Hematopoietic multipotent progenitor cell (in vitro differentiated cells): ENCODE measurements at regions not wholly inside any gene's neighbourhood (a gene's known extent, or its start where the extent isn't known, plus 50 kb on each side); places are given as distances from the start of the nearest gene placed in this dataset.

ENCODE experiments used
- DNase-seq, 3 donors: peaks; one replicate each; pipeline ENCODE4 v3.0.0-alpha.2; 2011 to 2015; ENCODE audit warnings: low read depth in 2 of 3, low spot score in 2 of 3

DNA sequence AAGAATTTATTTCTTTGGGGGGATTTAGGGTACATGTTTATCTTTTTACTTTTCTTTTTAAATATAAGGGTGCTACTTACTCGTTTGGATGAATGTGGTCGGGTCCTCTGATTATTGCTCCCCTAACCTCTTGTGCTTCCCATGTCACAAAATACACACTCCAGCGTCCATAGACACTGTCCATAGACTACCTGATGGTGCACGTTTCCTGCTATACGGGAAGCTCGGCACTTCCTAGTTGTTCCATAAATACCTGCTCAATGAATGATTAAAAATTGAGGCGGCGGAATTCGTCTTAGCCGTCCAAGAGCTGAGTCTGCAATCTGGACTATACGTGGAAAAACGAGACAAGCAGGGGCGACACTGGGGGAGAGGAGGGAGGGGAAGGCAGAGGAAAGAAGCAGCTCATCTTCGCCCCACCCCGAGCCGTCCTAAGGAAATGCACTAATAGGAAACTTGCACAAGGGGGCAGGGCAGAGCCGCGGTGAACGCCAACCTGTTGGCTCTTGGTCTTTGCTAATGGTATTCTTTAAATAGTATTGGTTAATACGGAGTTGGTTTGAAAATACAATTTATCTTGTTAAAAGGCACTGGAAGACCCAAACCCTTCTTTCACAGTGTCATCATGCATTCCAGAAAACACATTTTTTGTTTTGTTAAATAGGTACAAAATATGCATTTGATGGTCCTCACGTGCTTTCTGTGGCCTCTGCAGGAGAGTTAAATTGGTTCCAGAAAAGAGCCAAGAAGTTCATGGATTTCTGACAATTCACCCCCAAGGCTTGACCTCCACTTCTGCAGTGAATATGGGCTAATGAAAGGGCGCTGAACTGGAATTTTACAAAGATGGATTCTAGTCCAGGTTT is 73.0 kb upstream of the KCTD1 start:
- peak in 2 of 3 donors; percentile 61 to 81 for DNase-seq

GRCh38 chr18:26619350-26619749 is 71.0 kb upstream of the KCTD1 start:
- DNase-seq, result no peak

DNA sequence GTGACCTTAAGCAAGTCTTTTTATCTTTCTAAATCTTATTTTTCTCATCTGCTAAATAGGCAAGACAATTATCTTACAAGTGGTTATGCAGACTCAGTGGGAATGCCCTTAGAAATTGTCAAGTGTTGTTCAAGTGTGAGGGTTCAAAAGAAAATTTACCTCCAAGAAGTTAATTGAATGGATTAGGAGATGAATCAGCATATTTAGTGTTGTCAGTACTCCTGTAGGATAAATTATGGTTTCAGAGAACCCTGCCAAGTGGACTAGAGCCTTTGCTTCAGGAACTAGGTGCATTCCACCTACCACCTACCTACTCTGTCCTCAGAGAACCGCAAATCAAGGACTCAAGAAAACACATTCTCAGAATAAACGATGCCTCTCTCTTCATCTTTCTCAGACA is 69.8 kb upstream of the KCTD1 start:
- DNase-seq, result no peak

GRCh38 chr18:26617151-26617554 is 68.8 kb upstream of the KCTD1 start:
- DNase-seq, result no peak

DNA sequence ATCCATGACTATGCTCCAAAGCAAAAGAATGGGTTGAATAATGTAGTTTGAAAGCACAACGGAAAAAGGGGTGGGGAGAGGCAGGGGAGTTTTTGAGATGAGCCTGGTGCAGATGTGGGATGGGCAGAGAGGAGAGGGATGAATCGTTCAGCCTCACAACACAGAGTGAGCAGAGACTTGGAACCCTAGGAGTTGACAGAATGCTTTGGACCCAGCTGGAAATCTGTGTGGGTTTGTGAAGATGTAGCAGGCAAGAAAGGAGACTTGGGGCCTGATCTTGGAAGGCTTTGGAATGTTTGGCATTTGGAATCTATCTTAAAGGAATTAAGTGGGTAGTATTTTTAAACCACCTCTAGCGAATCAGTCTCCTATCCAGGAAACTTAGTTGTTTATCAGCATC is 66.0 kb upstream of the KCTD1 start:
- DNase-seq, result no peak
